OCI-M1 (cell line): ENCODE measurements at regions not wholly inside any gene's neighbourhood (a gene's known extent, or its start where the extent isn't known, plus 50 kb on each side); places are given as distances from the start of the nearest gene placed in this dataset.
A peak's percentile ranks its signal among the peaks of the same experiment; 100 is the strongest.

Source experiments
- DNase-seq: peaks from one replicate; lab custom pipeline; 2025; lab: John Stamatoyannopoulos, UW

- peak; percentile 42 for DNase-seq
Measured at GRCh38 chr4:81549984-81550383, 78.3 kb upstream of the RASGEF1B start.

GRCh38 chr4:81546777-81547176 lies 75.1 kb upstream of the RASGEF1B start:
- no peak for DNase-seq

- DNase-seq = no peak
Measured at GRCh38 chr4:81541161-81541945, 69.6 kb upstream of the RASGEF1B start.

- no peak for DNase-seq
Measured at GRCh38 chr4:81538716-81539427, 67.2 kb upstream of the RASGEF1B start.

GRCh38 chr4:81531410-81531809 lies 59.7 kb upstream of the RASGEF1B start:
- no peak for DNase-seq

GRCh38 chr4:81528979-81529378 lies 57.3 kb upstream of the RASGEF1B start:
- DNase-seq = no peak

- no peak for DNase-seq
Measured at GRCh38 chr4:81528200-81528599, 56.5 kb upstream of the RASGEF1B start.

- DNase-seq = peak; percentile 13
Measured at GRCh38 chr4:81527709-81528108, 56.0 kb upstream of the RASGEF1B start.

- DNase-seq = no peak
Measured at GRCh38 chr4:81527115-81527514, 55.4 kb upstream of the RASGEF1B start.

GRCh38 chr4:81526706-81527105 lies 55.0 kb upstream of the RASGEF1B start:
- no peak for DNase-seq

GRCh38 chr4:81523672-81524327 lies 52.1 kb upstream of the RASGEF1B start:
- no peak for DNase-seq

GRCh38 chr4:81522711-81523110 lies 51.0 kb upstream of the RASGEF1B start:
- DNase-seq = no peak

- DNase-seq = no peak
Measured at GRCh38 chr4:81521708-81522107, 50.0 kb upstream of the RASGEF1B start.
